Stromal cell of bone marrow (primary cell): ENCODE measurements at regions not wholly inside any gene's neighbourhood (a gene's known extent, or its start where the extent isn't known, plus 50 kb on each side); places are given as distances from the start of the nearest gene placed in this dataset.

Experiments used
- DNase-seq: peaks from one replicate; pipeline ENCODE4 v3.0.0-alpha.2; 2012; ENCODE audit warnings: low read depth

DNA sequence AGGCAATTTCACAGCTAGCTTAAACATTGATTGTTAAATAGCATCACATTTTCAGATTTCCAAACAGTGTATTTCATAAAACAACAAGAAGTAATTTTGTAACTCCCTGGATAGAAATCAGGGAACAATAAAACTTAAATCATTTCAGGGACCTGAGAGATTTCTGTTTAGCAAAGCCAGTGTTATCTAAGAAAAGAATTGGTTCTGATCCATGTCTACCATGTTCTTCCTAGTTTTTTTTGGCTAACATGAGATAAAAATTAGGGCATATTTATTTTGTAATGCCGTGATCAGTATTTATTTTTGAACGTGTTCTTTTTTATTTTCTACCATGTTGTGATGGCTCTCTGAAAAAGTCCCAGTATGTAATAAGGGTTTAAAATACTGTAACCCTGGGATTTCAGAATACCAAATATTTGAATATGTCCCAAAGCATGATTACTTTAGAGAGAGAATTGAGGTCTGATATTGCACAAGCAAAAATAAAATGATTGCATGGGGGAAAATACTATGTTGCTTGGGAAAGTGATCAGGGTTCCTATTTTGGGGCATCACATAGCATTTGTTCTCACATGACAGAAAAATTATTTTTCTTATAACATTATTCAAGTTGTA lies 188.7 kb upstream of the CEP162 start:
- no peak for DNase-seq

DNA sequence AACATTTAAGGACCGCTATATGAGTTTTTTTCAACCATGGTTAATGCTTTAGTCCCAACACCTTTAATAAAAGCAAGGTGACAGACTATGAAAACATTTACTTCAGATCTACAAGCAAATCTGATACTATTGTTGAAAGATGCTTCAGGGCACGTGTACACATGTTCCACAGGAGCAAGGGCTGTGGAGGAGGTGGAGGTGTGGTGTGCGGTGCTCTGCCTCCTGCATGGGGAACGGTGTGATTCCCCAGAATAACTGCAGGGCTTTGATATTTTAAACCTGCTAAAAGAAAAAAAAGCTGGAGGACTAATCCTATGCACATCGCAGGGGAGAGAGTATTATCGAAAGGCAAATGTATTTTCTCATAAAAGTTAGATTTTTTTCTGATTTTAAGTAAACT lies 188.1 kb upstream of the CEP162 start:
- DNase-seq, result no peak

DNA sequence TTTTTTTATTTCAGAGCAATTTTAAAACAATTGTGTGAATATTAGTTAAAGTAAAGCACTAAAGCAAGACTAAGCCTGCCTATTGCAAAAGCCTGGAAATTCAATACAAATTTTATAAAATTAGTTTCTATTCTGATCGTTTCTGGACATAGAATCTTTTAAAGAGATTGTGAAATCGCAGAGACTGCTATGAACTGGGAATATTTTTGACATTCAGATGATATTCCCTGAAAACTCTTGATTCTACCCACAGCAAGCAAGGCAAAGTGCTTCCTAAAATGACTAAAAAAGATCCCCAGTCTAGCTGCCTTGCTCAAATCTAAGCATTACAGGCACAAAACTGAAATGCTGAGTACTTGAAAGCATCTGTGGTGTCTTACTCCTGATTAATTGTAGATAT lies 187.6 kb upstream of the CEP162 start:
- no peak for DNase-seq

DNA sequence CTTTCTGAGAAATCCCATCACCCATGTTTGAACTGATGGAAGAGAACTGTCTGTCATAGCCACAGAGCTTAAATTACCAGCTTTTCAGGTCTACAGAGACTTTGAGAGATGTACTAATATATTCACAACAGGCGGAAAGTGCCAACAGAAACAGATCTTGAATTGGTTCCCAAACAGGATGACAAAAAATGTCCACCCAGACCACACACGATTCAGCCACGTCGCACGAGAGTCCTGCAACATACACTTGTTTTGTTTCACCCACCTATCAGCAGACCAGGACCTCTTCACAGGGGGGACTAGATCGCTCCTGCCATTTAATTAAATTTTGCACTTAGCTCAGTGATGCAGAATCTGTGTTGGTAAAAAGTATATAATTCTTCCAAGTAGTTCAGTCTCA lies 187.1 kb upstream of the CEP162 start:
- no peak for DNase-seq

DNA sequence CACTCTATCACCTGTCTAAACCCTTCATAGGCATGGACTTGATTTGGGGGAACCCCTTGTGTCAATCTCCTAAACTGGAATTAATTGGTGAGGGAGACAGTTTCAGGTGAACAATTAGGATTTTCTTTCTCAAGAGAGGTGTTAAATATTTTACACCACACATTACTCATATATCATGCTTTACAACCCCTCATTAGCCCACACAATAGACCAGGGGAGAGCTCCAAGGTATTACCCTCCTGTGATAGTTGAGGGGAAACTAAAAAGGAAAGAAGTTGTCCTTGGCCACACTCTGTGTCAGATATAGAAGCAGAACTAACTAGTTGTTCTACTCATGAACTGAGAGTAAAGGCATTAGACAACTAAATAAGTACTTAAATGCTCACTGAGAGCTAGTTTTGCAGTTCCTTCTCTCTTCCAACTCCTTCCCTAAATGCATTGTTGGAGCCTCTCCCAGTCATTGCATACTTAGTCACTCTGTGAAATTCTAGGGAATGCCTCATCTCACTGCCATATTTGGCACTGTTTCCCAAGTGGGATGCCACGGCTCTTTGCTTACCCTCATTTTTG lies 183.7 kb upstream of the CEP162 start:
- peak; percentile 88 for DNase-seq

DNA sequence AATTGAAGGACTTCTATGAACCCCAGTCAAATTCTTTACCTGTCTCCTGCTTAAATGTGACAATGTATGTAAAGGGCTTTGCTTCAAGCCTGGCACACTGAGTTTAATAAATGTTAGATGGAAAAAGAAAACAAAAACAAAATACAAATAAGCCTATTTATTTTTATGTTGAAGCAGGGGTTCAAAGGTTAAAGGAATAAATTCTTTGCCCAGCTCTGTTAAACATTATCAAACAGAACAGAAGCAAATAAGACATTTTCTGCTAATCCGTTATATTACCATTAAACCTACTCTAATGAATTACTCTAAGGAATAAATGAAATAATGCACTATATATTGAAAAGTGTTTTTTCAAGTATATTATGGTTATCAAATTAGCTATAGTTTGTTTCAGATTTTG lies 182.5 kb upstream of the CEP162 start:
- DNase-seq, result no peak

DNA sequence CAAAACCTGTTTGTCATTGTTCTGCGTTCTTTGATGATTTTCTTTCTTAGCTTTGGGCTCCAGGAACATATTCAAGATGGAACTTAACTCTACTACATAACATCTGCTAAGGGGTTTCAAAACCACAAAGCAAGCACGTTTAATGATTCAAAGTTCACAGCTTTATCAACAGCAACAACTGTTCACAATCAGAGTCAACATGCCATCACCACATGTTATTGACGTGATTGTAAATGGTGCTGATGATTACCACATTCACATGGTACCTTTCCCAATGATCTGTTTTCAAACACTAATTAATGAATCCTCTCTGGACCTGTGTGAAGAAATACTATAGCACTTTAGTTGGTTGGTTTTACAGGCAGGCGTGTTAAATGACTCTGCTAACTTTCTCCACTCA lies 180.6 kb upstream of the CEP162 start:
- no peak for DNase-seq

DNA sequence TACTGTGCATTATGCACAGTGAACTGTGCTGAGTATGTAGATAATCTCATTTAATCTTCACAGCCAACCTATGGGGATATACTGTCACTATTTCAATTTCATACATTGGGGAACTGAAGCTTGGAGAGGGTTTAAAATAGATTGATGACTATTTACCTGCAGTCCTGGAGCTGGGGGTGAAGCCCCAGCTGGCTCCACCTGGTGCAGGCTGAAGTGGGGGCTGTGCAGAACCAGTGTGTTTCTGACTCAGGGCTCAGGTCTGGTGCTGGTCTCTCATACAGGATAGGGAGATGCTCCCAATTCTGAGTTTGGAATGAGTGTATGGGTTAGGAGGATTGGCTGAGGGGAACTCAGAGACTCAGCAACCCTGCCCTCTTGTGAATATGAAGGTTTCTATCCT lies 176.1 kb upstream of the CEP162 start:
- DNase-seq, result no peak

DNA sequence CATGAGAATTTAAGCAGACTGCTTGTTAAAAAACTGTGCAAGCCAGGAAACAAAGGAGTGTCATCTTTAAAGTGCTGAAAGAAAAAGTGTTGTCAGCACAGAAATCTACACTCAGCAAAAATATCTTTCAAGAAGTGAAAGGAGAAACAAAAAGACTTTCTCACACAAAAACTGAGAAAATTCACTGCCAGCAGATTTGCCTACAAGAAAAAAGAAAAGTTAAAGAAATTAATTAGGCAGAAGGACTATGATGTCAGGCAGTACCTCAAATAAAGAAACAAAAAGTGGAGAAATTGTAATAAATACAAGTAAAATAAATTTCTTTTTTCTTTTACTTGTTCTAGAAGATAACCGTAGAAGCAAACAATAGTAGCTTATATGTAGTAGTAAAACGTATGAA lies 171.6 kb upstream of the CEP162 start:
- no peak for DNase-seq

DNA sequence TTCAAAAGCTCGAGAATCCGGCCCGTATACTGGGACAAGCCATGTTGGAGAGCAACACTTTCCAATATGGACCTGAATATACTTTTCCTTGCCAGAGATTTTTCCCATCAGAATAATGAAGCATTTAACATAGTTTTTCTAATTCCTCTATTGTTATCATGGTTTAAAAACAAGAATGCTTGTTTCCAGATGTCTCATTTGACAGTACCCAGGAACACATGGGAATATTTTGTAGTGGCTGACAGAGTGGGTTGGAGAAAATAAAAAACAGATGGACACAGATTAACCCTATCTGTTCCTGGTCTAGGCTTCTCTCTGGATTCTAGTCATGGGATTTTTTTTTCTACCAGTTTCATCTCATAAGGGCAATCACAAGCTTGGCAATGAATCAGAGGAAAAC lies 164.8 kb upstream of the CEP162 start:
- DNase-seq, result no peak

DNA sequence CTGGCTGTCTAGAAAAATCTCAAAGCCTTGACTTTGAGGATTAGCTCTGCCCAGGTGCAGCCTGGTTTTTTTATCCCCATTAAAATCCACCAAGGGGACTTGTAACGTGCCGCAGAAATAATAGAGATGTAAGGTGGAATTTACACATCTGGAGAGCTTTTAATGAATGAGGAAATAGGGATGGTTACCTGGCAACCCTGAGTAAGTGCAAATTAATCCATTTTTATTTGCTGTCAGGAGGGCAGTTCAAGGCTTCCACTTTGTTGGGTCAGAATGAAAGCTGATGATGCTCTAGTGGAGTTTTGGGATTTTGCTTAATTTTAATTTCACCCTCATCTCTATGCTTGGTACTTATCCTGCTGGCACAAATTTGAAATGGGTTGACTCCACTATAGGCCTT lies 163.4 kb upstream of the CEP162 start:
- DNase-seq, result no peak

DNA sequence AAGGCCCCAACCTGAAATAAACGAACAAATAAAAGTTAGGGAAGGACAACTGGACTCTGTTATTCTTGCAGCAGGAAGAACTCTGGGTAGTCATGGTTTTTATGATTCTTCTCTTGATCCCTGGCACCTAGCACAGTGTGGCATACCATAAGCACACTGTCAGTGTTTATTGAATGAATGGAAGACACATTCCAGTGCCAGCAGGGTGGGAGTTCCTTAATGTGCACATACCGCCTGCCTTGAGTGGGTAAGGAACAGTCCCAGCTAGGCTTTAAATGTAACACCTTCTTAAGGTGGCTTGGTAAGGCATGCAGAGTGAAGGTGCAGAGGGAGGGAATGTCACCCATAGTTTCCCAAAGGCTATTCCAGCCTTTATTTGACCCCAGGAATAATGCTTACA lies 162.9 kb upstream of the CEP162 start:
- DNase-seq, result no peak

DNA sequence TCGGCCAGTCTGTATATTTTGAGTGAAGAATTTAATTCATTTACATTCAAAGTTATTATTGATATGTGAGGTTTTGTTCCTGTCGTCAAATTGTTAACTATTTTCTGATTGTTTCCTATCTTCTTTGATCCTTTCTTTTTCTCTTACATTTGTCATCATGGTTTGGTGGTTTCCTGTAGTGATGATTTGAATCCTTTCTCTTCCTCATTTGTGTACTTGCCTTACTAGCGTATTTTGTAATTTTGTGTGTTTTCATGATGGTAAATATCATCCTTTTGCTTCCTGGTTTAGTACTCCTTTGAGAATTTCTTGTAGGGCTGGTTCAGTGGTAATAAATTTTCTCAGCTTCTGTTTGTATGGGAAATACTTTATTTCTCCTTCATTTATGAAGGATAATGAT lies 151.7 kb upstream of the CEP162 start:
- DNase-seq, result no peak

DNA sequence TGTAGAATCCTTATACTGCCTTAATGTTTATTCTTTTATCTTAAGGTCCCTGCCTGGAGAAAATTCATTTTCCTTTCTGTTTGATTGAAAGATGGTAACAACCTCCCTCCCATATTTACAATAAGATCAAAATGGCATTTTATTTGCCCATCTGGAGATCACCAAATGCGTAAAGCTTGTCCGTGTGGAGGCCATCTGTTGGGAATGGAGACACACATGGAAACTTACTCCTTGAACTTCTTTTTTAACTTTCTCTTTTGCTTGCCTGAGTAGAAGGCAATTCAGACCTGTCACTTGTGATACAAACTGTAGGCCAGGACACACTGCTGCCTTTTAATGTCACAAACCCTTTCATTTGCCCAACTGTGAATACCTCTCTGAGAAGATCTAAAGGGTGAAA lies 144.8 kb upstream of the CEP162 start:
- no peak for DNase-seq

DNA sequence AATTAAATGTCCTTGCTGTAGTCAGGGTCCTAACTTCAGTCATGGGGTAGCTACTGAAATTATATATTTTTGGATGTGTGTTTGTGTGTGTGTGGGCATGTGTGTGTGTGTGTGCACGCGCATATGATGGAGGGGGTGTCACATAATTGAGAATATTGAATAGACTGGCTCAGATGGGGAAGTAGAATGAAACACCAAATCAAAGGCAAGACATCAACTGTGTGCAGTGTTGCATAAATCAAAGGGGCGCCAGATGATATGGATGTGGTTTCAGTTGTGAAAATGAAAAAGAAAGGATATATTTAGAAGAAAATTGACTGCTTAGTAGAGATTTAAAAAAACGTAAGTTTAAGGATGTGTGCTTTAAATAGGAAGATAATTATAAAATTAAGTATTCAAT lies 144.2 kb upstream of the CEP162 start:
- DNase-seq, result no peak

DNA sequence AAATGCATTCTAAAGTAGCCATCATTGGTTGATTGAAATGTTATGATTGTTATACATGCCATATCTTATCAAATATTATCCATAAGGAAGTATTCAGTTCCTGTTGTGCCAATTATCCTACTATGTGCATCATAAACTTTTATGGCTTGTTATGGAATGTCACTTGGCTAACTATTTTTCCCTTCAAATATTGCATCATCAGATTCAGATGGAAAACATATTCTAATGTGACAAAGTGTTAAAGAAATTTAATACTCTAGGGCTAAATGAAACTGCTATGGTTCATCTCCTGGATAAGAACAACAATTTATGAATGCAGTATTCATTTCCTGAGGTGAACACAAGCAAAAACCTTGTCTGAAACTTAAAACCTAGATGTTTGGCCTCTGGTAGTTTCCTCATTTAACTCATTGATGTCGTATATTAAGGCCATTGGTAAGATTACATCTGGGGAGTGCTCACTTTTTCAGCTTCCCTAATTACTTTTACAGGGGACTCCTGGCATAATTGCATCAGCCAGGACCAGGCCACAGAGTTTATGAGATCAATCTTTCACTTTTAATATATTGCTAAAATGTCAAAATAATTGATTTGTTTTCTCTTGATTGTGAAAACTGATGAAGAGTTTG lies 134.9 kb upstream of the CEP162 start:
- no peak for DNase-seq

DNA sequence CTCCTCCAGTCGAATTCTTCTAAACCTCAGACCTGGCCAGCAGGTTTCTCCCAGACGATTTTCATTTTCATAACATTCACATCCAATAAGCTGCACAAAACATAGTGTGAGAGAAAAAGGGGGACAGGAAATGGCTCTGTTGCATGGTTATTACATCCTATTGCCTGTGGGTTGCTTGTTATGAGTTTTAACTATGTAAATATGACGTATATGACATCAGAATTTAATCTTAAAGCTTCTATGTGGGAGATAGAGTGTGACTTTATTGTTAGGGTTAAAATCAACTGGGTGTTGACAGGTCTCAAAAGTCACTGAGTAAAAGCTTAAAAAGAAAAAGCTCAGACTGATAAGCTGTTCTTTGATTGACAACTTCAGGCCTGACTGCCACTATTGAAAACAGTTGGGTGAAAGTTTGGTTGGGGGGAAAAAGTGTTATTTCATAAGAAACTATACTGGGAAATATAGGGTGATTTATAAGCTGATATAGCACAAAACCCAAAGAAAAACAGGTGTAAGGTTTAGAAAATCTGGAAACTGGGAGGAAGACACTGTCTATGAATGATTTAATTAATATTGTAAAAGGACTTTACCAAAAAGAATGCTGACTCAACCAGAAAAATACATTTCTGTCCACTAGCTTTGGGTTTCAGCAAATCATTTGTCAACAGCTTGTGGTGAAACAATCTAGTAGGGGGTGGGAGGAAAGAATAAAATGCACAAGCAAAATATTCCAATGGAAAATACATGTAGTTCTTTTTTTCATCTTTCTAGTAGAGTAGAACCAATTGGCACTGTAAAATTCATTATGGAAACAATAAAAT lies 134.1 kb upstream of the CEP162 start:
- no peak for DNase-seq

DNA sequence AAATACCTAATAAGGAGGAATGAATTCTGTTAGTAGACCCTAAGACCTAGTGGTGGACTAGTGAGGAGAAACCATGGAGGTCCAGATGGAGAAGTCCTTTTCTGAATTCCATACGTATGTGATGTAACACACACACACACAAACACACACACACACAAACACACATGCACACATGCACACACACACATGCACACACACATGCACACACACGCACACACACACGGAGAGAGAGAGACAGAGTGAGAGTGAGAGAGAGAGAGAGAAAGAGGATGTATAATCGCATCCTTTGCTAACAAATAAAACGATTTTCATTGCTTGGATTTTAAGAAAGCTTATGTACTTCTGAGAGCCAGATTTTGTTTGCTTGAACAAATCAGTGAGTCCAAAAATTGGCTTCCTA lies 132.6 kb upstream of the CEP162 start:
- no peak for DNase-seq

DNA sequence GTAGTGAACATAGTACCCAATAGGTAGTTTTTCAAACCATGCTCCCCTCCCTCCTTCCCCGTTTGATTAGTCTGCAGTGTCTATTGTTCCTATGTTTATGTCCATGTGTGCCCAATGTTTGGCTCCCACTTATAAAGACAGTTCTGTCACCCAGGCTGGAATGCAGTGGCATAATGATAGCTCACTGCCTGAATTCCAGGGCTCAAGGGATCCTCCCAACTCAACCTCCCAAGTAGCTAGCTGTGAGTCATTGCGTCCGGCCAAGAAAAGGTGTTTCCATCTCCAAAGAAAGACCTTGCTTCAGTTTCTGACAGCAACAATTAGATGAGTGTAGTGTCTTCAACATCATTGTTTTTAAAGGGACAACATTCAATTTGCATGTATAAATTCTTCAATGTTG lies 131.1 kb upstream of the CEP162 start:
- DNase-seq, result no peak

DNA sequence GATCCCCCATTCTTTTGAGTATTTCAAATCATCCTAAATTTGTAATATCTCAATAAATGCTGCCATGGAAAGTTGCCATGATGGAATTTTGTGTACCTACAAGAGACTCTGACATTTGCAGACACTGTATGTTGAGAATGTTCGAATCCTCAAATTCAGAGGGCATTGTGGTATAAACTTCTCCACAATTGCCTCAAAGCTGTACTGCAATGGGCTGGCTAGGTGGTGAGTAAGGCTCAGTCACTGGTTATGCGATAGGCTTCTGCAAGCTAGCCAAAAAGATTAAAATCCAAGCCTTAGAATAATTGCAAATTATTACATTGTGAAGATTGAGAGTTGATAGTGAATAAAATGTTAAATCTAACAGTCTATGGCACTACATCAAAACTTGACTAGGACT lies 130.2 kb upstream of the CEP162 start:
- DNase-seq, result no peak

DNA sequence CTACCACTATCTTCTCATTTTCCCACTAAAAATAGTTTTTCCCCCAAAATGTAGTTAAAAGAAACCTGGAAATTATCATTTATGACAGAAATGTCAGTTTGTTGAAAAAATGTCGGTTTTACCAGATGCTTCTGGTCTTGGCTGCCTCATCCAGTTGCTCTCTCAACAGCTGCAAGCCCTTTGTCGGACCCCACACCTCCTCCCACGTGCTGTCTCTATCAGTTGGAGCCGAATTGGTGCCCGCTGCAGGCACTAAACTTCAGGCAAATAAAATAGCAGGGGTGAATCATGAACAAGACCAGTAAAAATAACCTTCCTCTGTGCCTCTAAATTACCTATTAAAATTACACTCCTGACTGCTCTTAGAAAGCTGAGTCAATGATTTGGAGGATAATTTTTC lies 129.5 kb upstream of the CEP162 start:
- no peak for DNase-seq

DNA sequence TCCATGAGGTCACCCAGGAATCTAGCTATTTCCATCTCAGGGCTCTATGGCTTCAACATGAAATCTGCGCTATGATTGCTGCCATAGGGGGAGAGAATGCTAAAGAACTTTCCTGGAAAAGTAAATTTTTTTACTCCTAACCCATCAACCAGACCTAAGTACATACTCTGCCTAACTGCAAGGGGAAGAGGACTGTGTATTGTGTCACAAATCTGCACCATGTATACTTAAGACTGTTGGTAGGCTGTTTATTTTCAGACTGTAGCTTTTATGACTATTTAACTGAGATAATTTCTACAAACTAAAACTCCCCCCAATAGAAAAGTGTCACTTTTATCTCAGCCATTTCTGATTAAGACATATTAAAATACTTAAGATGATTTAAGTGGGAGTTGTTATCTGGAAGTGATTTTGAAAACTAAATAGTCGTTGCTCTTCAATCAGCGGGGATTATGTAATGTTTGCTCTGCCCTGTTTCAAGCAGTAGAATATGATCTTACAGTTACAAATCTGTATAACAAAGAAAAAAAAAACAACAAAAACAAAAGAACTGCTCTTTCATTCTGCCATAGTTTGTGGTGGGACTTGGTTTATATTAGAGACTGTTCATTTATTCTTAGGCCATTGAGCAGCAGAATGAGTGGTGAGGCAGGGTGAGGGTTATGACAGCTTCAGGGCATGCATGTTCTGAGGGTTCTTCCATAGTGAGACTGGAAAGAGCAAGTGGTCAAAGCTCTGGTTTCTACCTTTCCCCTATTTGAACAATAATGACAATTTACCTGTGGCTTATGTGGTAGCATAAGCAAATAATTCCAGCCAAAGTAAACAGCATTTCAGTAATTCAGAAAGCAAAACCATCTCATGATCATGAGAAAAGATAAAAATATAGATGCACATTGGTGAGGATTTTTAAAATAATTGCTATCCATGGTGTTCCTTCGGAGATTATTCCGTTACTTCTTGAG lies 126.3 kb upstream of the CEP162 start:
- DNase-seq, result no peak
